Activated naive CD4-positive, alpha-beta T cell treated with anti-CD3 and anti-CD28 coated beads, Interleukin-2, amount 10 ng/mL, durations not matched to agents 7 days and 5 days (primary cell): ENCODE measurements at regions not wholly inside any gene's neighbourhood (a gene's known extent, or its start where the extent isn't known, plus 50 kb on each side); places are given as distances from the start of the nearest gene placed in this dataset.

Experiments used
- CTCF ChIA-PET: fragments of 350-600 bp; sonication (Branson Sonifier 250); formaldehyde crosslinking; loops from one replicate; lab custom pipeline; 2021; ENCODE audit warnings: antibody characterized with exemption; lab: Charles Lee
- DNase-seq: peaks from one replicate; pipeline ENCODE4 v3.0.0-alpha.2; 2020
- H3K27ac Mint-ChIP-seq: one replicate; pipeline ENCODE4 v1.8.0; 2021; ENCODE audit warnings: mild to moderate bottlenecking, moderate library complexity, mixed read lengths
- H3K27me3 Mint-ChIP-seq: one replicate; pipeline ENCODE4 v1.8.0; 2021; ENCODE audit warnings: mild to moderate bottlenecking, mixed read lengths
- H3K36me3 Mint-ChIP-seq: one replicate; pipeline ENCODE4 v1.8.0; 2021; ENCODE audit warnings: mixed read lengths
- H3K4me1 Mint-ChIP-seq: one replicate; pipeline ENCODE4 v1.8.0; 2021; ENCODE audit warnings: mixed read lengths
- H3K4me3 Mint-ChIP-seq: one replicate; pipeline ENCODE4 v1.8.0; 2021; ENCODE audit warnings: mild to moderate bottlenecking, moderate library complexity, mixed read lengths
- H3K9me3 Mint-ChIP-seq: one replicate; pipeline ENCODE4 v1.8.0; 2021; ENCODE audit warnings: mixed read lengths

DNA sequence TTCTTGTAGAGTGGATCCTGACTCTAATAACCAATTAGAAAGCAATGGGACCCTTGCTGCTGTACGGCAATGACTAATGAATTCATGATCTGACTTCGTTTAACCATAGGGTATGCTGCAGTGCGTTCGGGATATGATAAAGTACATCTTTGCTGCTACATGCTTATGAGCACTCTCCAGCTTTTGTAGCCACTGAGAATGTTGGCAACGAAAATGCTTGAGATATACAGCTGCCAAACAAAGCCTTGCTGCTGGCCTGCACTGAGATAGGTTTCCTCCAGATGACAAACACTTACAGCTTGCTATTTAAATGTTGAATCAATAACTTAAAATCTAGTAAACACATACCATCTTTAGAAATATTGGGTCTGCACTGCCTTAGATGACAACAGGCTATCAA is 372.4 kb upstream of the SLC8A1 start:
- Mint-ChIP-seq H3K36me3 (no peaks in the 10 kb centered on the region), H3K27me3 (no peaks in the 10 kb centered on the region), H3K9me3 (no peaks in the 10 kb centered on the region), H3K27ac (no peak overlapping the region), H3K4me1 (peaks cover 14% of the 10 kb centered on the region), H3K4me3 (no peak overlapping the region)
- no peak for DNase-seq
- CTCF ChIA-PET: no interaction called here

- H3K27me3 Mint-ChIP-seq: no peaks in the 10 kb centered on the region
- CTCF ChIA-PET: no interaction called here
- H3K9me3 Mint-ChIP-seq: no peaks in the 10 kb centered on the region
- peaks cover 11% of the 10 kb centered on the region for H3K4me1 Mint-ChIP-seq
- H3K4me3 Mint-ChIP-seq: no peak overlapping the region
- no peaks in the 10 kb centered on the region for H3K36me3 Mint-ChIP-seq
- H3K27ac Mint-ChIP-seq: peak overlapping the region; percentile 6
- DNase-seq: no peak
These were observed 375.5 kb upstream of the SLC8A1 start for GRCh38 chr2:40827392-40827791.

GRCh38 chr2:40831321-40831873 is 379.5 kb upstream of the SLC8A1 start:
- H3K27ac Mint-ChIP-seq: no peak overlapping the region
- H3K9me3 Mint-ChIP-seq: peaks cover 2% of the 10 kb centered on the region
- H3K36me3 Mint-ChIP-seq: no peaks in the 10 kb centered on the region
- H3K27me3 Mint-ChIP-seq: no peaks in the 10 kb centered on the region
- no peaks in the 10 kb centered on the region for H3K4me1 Mint-ChIP-seq
- CTCF ChIA-PET: no interaction called here
- no peak overlapping the region for H3K4me3 Mint-ChIP-seq
- no peak for DNase-seq

DNA sequence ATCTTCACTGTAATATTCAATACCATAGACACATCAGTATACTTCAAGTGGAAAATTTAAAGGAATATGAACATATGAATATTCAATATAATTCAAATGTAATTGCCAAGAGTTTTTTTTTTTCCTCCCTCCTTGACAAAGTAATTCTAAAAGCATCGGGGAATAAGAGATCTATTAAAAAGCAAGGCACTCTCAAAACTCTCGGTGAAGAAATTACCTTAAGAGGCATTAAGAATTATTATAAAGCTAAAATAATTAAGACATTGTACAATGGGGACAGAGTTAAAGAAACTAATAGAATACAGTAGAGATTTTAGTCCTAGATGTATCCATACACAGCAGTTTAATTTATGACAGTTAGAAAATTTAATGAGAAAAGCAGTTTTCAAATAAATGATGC is 390.0 kb upstream of the SLC8A1 start:
- CTCF ChIA-PET: no interaction called here
- Mint-ChIP-seq H3K9me3 (no peaks in the 10 kb centered on the region), H3K27me3 (no peaks in the 10 kb centered on the region), H3K4me3 (no peak overlapping the region), H3K4me1 (no peaks in the 10 kb centered on the region), H3K36me3 (no peaks in the 10 kb centered on the region), H3K27ac (no peak overlapping the region)
- no peak for DNase-seq

DNA sequence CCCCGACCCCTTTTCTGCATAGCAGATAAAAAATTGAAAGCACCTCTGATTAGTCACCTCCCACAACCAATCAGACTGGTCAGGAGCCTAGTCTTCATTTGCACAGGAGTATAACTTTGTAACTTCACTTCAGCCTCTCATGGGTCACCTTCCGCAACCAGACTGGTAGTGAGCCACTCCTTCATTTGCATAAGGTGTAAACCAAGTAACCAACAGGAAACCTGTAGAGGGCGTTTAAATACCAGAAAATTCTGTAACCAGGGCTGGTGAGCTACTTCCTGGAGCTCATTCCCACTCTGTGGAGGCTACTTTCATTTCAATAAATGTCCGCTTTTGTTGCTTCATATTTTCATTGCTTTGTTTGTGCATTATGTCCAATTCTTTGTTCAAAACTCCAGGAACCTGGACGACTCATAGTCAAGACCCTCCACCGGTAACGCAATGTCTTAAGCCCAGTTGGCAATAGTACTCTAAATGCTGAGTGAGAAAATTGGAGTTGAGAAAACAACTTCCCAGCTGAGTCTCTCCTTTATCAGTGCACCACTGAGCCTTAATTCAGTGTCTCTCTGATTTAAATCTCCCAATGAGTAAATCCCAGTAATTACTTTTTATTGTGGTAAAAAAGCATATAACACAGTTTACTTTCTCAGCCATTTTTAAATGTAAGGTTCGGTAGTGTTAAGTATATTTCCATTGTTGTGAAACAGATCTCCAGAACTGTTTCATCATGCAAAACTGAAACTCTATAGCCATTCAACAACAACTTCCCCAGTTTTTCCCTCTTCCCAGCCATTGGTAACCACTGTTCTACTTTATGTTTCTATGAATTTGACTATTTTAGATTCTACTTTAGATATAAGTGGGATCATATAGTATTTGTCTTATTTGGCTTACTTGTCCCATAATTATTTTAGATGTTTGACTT is 392.7 kb upstream of the SLC8A1 start:
- Mint-ChIP-seq H3K4me1 (no peaks in the 10 kb centered on the region), H3K36me3 (no peaks in the 10 kb centered on the region), H3K27me3 (no peaks in the 10 kb centered on the region), H3K4me3 (no peak overlapping the region), H3K27ac (no peak overlapping the region), H3K9me3 (no peaks in the 10 kb centered on the region)
- DNase-seq: no peak
- CTCF ChIA-PET: no interaction called here

GRCh38 chr2:40851661-40852060 is 399.8 kb upstream of the SLC8A1 start:
- Mint-ChIP-seq H3K9me3 (peaks cover 1% of the 10 kb centered on the region), H3K27me3 (no peaks in the 10 kb centered on the region), H3K4me1 (no peaks in the 10 kb centered on the region), H3K36me3 (no peaks in the 10 kb centered on the region), H3K27ac (no peak overlapping the region), H3K4me3 (no peak overlapping the region)
- CTCF ChIA-PET: no interaction called here
- no peak for DNase-seq

DNA sequence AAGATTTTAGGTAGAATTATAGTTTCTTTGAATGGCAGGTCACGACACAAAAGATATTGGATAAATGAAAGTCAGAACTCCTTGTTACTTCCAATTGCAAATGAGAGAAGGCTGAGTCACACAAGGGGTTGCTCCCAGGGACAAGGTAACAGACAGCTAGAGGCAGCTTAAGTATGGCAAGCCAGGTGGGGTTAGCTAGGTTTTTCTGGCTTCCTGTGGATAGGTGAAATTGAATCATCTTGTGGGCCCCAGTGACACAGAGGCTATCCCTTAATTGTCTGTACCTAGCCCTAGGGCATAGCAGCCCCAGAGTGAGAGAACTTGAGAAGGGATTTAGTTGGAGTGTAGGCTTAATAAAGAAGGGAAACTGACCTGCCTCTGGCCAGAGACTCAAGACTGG is 407.7 kb upstream of the SLC8A1 start:
- no peak for DNase-seq
- no peaks in the 10 kb centered on the region for H3K4me1 Mint-ChIP-seq
- H3K36me3 Mint-ChIP-seq: no peaks in the 10 kb centered on the region
- H3K9me3 Mint-ChIP-seq: peaks cover 4% of the 10 kb centered on the region
- H3K27me3 Mint-ChIP-seq: no peaks in the 10 kb centered on the region
- no peak overlapping the region for H3K27ac Mint-ChIP-seq
- CTCF ChIA-PET: no interaction called here
- H3K4me3 Mint-ChIP-seq: no peak overlapping the region

DNA sequence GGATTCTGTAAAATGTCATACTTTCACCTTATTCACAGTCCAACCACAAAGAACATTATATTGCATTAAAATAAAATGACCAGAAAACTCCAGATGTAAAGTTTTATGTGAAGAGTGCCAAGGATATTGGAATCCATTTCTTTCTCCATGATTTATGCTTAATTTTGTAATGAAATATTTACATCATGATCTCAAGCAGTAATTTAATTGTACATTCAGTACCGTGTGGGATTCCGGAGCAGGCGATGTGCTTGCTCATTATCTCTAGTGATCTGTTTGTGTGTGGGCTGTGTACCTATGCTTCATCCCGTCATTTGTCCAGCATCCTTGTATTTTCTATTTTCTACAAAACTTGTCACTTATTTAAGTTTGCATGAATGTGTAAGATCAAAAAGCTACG is 415.9 kb upstream of the SLC8A1 start:
- H3K9me3 Mint-ChIP-seq: no peaks in the 10 kb centered on the region
- no peak overlapping the region for H3K27ac Mint-ChIP-seq
- no peak for DNase-seq
- no peaks in the 10 kb centered on the region for H3K36me3 Mint-ChIP-seq
- H3K27me3 Mint-ChIP-seq: no peaks in the 10 kb centered on the region
- H3K4me1 Mint-ChIP-seq: no peaks in the 10 kb centered on the region
- CTCF ChIA-PET: no interaction called here
- H3K4me3 Mint-ChIP-seq: no peak overlapping the region

DNA sequence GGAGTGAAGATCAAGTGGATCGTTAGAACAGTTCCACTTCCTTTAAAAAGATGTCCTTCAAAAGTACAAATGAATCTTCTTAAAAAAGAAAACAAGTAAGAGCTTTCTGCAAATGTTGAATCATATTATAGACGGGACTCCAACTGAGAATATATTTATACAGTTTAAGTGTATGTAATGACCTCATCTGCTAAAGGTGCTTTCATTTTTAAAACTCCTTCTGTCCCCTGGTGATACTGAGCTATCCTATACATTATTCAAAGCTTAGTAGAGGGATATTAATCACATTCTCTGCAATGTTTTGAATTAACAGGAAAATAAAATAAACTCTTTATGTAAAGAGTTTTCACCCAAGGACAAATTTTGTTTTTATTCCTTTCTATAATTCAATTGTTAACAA is 420.7 kb upstream of the SLC8A1 start:
- no peaks in the 10 kb centered on the region for H3K36me3 Mint-ChIP-seq
- no peaks in the 10 kb centered on the region for H3K4me1 Mint-ChIP-seq
- H3K27ac Mint-ChIP-seq: no peak overlapping the region
- H3K27me3 Mint-ChIP-seq: no peaks in the 10 kb centered on the region
- CTCF ChIA-PET: no interaction called here
- no peaks in the 10 kb centered on the region for H3K9me3 Mint-ChIP-seq
- H3K4me3 Mint-ChIP-seq: no peak overlapping the region
- DNase-seq: no peak

DNA sequence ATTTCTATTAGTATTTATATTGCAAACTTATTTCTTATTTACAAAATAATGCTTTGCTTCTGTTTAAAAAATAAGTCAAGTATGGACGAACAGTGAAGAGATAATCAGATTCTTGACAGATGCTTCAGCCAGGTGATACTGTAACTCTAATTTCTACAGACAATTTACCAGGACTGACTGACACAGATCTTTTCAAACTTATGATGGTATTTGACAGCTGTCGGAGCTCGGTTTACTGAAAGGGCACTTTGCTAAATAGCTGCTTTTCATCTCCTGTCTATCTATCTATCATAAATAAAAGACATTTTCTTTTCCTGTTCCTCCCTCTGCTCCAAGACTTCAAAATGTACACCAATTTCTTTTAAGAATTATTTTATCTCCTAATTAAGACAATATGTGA is 422.5 kb upstream of the SLC8A1 start:
- Mint-ChIP-seq H3K27me3 (no peaks in the 10 kb centered on the region), H3K36me3 (no peaks in the 10 kb centered on the region), H3K4me3 (no peak overlapping the region), H3K4me1 (no peaks in the 10 kb centered on the region), H3K27ac (no peak overlapping the region), H3K9me3 (no peaks in the 10 kb centered on the region)
- DNase-seq: no peak
- CTCF ChIA-PET: no interaction called here

GRCh38 chr2:40877734-40878288 is 425.9 kb upstream of the SLC8A1 start:
- CTCF ChIA-PET: no interaction called here
- H3K4me3 Mint-ChIP-seq: no peak overlapping the region
- H3K36me3 Mint-ChIP-seq: no peaks in the 10 kb centered on the region
- DNase-seq: no peak
- no peak overlapping the region for H3K27ac Mint-ChIP-seq
- no peaks in the 10 kb centered on the region for H3K27me3 Mint-ChIP-seq
- H3K4me1 Mint-ChIP-seq: no peaks in the 10 kb centered on the region
- no peaks in the 10 kb centered on the region for H3K9me3 Mint-ChIP-seq

DNA sequence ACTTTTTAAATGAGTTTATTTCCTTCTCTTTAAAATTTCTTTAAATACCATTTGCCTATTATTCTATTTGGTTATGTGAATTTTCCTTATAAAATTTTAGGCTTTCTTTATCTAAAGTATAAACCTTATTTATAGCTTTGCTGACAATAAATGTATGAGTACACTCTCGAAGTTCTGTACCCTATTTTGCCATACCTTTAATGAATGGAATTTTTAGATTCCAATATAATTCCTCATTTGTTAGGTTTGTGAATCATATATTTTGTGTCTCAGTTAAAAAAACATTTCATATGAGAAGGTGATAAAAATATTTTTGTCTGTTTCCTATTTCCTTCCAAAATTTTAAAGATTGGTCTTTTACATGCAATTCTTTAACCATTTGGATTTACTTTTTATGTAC is 427.4 kb upstream of the SLC8A1 start:
- Mint-ChIP-seq H3K27me3 (no peaks in the 10 kb centered on the region), H3K9me3 (no peaks in the 10 kb centered on the region), H3K4me1 (no peaks in the 10 kb centered on the region), H3K4me3 (no peak overlapping the region), H3K36me3 (no peaks in the 10 kb centered on the region), H3K27ac (no peak overlapping the region)
- no peak for DNase-seq
- CTCF ChIA-PET: no interaction called here

DNA sequence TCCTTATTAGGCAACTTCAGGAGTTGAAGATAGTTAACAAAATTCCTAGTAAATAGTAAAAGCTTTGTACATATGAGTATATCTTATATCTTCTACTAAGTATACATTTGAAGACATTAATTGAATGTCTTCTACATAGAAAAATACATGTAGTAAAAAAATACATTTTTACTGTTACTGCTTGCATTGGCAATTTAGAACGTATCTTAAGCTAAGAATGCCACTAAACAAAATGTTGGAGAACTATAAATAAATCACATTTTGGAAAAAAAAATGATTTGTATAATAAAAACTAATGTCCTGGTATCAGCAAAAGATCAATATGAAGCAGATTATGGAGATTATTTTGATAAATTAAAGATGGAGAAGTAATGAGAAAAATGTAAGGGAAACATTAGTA is 434.2 kb upstream of the SLC8A1 start:
- DNase-seq: no peak
- Mint-ChIP-seq H3K9me3 (no peaks in the 10 kb centered on the region), H3K27me3 (no peaks in the 10 kb centered on the region), H3K4me3 (no peak overlapping the region), H3K27ac (no peak overlapping the region), H3K4me1 (no peaks in the 10 kb centered on the region), H3K36me3 (no peaks in the 10 kb centered on the region)
- CTCF ChIA-PET: interaction anchor here (0.8 kb wide), 1 partner anchor 126 kb away, joined by 4 read pairs; no protein-coding TSS in a partner anchor

GRCh38 chr2:40886655-40887054 is 434.8 kb upstream of the SLC8A1 start:
- no peaks in the 10 kb centered on the region for H3K9me3 Mint-ChIP-seq
- no peak overlapping the region for H3K4me3 Mint-ChIP-seq
- H3K27me3 Mint-ChIP-seq: no peaks in the 10 kb centered on the region
- no peak for DNase-seq
- H3K36me3 Mint-ChIP-seq: no peaks in the 10 kb centered on the region
- H3K4me1 Mint-ChIP-seq: no peaks in the 10 kb centered on the region
- no peak overlapping the region for H3K27ac Mint-ChIP-seq
- CTCF ChIA-PET: interaction anchor here (0.8 kb wide), 1 partner anchor 126 kb away, joined by 4 read pairs; no protein-coding TSS in a partner anchor

- no peaks in the 10 kb centered on the region for H3K27me3 Mint-ChIP-seq
- no peak for DNase-seq
- H3K4me3 Mint-ChIP-seq: no peak overlapping the region
- CTCF ChIA-PET: no interaction called here
- no peak overlapping the region for H3K27ac Mint-ChIP-seq
- H3K9me3 Mint-ChIP-seq: no peaks in the 10 kb centered on the region
- H3K4me1 Mint-ChIP-seq: no peaks in the 10 kb centered on the region
- H3K36me3 Mint-ChIP-seq: no peaks in the 10 kb centered on the region
These were observed 444.5 kb upstream of the SLC8A1 start for GRCh38 chr2:40896358-40896757.
